Right hindlimb (tissue), 1 donor: ENCODE measurements at regions not wholly inside any gene's neighbourhood (a gene's known extent, or its start where the extent isn't known, plus 50 kb on each side); places are given as distances from the start of the nearest gene placed in this dataset.

Experiments used
- DNase-seq: peaks from one replicate; pipeline ENCODE4 v3.0.0-alpha.2; 2018

DNA sequence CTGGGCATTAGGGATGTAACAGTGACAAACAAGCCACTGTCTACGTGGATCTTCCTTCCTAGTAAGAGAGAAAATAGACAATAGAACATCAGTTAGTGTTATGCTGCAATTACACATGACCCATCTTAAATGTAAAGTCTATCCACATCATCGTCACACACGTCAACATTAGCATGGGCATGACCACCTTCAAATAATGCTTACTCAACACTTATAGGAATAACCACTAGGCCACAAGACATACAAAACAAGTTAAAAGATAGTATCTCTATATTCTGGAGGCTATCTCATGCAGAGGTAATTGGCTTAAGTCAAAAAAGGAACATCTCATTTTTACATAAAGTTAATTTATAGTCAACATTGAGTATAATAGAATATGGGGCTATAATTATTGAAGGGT, 156.5 kb downstream of the MOXD1 start:
- DNase-seq = no peak

DNA sequence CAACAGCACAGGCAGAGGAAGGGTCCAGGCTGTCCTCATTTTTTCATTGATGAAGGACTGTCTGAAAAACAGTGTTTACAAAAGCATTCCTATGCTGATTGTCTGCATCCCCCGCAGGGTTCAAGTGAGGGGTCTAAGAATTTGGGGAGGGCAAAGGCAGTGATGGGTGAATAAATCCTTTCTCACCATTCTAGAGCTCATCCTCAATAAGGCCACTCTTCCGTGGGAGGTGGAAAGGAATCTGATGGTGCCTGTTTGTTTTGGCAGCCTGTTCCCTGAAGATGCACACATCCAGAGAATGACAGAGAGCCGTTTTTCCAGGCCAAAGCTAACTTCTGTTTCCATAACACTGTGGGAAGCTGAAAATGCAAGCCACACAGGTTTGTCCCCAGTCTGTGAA, 164.5 kb downstream of the MOXD1 start:
- no peak for DNase-seq

DNA sequence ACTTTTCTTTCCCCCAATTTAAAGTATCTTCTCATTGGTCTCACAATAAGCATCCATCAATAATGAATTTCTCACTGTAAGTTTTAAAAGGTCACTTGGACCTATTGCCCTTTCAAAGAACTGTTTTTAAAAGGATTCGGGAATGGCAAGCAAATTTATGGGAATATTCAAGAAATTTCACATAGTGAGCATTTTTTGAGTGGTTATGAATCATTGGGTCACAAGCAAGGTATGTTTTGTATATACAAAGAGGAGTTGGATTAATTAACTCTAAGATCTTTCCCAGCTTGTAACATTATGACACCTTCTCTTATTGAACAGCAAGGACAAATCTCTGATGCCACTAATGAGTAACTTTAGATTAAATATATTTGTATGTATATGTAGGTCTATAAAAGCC, 165.0 kb downstream of the MOXD1 start:
- no peak for DNase-seq

DNA sequence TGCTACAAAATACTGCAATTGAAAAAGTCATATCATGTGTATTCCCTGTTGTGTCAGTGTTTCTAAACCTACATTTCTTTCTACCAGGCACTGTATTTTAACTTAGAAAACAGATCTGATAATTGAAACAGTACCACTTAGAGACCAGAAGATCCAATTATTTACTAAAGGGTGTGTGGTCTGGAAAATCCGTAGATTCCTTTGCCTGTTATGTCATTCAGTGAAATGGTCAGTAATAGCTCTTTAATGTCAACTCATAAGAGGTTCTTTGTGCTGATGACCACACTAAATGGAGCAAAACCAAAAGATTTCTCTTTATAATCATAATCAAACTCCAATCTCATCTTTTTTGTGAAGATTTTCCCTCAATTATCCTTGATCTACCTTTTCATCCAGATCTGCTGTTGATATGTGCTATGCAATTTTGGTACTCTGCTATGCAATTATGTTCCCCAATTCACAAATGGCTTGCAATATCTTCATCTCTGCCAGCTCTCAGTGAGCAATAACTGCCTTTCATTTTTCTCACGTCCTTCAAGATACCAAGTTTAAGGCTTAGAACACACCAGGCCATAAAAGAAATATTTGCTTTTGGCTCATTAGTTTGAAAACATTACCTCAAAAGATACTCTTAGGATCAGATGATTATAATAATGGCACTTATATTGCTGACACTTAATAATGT, 165.5 kb downstream of the MOXD1 start:
- no peak for DNase-seq

GRCh38 chr6:132234356-132234755, 166.9 kb downstream of the MOXD1 start:
- DNase-seq = no peak

- DNase-seq = no peak
Measured at GRCh38 chr6:132231121-132231884, 170.0 kb downstream of the MOXD1 start.

GRCh38 chr6:132228894-132229293, 172.4 kb downstream of the MOXD1 start:
- DNase-seq = no peak

GRCh38 chr6:132227904-132228303, 173.4 kb downstream of the MOXD1 start:
- no peak for DNase-seq

- no peak for DNase-seq
Measured at GRCh38 chr6:132224943-132225342, 176.3 kb downstream of the MOXD1 start.

DNA sequence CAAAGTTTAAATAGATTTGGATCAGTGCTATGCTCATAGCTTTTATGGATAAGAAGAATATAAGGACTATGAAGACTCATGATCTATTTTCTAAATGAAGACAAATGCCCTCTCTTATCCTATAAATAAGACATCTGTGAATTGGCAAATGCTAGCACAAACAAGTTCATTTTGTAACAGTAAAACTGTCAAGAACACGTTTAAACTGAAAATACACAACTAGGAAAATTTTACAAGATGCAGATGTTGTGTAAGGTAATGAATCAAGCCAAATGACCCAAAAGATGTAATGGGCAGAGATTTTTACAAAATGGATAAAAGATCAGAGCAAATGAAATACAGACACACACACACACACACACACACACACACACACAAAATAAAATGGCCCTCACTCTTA, 180.5 kb downstream of the MOXD1 start:
- DNase-seq = no peak

DNA sequence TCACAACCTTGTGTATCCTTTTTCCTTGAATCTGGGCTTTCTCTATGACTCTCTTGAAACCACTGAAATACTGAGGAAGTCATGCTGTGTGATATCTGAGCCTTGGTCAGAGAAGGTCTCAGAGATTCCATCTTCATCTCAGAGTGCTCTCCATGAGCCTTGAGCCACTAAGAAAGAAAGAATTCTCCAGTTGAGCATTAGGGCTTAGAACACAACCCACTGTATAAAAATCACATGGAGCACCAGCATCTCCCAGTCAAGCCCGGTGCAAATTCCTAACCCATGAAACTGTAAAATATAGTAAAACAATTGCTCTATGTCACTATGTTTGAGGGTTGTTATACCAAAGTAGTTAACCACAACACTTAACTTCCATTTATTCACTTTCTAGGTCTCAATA, 181.4 kb downstream of the MOXD1 start:
- DNase-seq = no peak

GRCh38 chr6:132218059-132218696, 183.1 kb downstream of the MOXD1 start:
- DNase-seq = no peak

DNA sequence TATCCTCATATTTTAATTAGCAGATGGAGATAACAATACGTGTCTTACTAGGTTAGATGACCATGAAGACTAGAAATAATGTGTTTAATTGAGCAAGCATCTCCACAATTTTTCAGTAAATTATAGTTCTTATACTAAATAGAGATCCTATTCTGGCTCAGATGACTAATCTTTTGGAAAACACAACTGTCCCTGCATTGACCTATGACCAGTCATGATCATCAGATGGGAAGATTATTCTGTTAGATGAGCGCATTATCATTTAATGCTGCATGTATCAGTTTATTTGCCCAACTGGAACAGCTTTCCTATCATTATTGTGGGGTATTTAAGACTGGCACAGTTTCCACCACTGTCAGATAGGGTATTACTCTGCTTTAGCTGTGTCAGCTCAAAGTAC, 185.5 kb downstream of the MOXD1 start:
- no peak for DNase-seq

- DNase-seq = no peak
Measured at GRCh38 chr6:132214716-132215115, 186.6 kb downstream of the MOXD1 start.

DNA sequence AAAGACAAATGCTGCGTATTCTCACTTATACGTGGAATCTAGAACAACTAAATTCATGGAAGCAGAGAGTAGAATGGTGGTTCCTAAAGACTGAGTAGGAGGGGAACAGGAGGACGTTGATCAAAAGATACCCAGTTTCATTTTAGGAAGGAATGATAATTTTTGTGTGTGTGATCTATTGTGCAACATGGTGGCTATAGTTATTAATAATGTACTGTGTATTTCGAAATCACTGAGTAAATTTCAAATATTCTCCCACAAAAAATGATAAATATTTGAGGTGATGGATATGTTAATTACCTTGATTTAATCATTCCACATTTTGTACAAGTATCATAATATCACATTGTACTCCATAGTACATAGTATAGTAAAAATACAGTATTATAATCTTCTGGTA, 187.5 kb downstream of the MOXD1 start:
- DNase-seq = no peak

DNA sequence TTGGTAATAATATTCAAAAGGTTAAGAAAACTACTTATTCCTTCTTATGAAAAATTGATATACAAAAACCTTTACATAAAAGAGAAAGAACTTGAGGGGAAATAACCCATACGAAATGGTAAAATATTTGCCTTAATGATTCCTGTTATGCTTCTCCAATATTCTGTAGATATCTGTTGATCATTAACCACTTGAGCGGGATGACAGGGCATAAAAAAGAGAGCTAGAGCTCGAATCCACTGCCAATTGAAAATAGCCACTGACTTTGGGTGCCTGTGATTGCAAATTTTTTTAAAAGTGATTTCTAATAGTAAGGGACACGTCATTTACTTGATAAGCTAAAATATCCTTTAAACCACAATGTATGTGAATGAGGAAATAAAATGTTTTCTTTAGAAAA, 188.1 kb downstream of the MOXD1 start:
- no peak for DNase-seq

DNA sequence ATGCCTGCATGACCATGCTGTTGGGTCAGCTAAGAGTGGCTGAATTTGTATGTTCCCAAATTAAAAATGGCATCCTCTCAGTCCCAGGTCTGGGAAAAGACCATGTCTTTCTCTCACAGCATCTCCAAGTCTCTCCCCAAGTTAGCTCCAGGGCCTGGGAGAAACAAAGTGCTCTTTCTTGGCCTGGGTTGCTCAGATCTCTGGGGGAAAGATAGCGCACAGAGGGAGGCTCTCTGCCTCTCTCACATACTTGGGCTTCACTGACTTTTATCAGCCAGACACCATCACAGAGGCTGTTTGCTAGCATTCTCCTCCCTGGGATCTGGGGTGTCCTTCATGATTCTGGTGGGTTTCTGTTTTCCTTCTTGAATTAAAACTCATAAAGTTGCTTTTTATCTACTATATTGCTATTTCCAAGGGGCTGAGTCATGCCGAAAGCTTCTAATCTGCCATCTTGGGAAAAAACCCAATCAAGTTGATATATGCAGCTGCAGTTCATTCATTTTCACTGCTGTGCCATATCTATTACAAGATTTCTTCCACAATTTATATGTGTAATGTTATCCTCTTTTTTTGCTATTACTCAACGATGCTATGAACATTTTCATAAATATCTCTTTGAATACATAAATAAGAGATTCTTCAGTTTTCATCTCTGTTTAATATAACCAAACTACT, 190.2 kb downstream of the MOXD1 start:
- DNase-seq = no peak

- no peak for DNase-seq
Measured at GRCh38 chr6:132209351-132209750, 191.9 kb downstream of the MOXD1 start.

DNA sequence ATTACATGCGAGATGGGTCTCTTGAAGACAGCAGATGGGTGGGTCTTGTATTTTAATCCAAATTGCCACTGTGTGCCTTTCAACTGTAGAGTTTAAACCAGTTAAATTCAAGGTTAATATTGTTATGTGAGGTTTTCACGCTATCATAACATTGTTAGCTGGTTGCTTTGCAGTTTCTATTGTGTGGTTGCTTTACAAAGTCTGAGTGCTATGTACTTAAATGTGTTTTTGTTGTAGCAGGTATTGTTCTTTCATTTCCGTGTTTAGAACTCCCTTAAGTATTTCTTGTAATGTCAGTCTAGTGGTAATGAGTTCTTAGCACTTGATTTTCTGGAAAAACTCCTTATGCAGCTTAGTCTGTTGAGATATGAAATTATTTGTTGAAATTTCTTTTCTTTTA, 193.3 kb downstream of the MOXD1 start:
- no peak for DNase-seq

DNA sequence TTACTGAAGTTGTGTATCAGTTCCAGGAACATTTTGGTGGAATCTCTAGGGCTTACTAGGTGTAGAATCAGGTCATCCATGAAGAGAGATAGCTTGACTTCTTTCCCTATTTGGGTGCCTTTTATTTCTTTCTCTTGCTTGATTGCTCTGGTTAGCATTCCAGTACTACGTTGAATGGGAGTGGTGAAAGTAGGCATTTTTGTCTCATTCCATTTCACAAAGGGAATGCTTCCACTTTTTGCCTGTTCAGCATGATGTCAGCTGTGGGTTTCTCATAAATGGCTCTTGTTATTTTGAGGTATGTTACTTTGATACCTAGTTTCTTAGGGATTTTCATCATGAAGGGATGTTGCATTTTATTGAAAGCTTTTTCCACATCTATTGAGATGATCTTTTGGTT, 195.3 kb downstream of the MOXD1 start:
- no peak for DNase-seq

- no peak for DNase-seq
Measured at GRCh38 chr6:132204591-132204990, 196.7 kb downstream of the MOXD1 start.

DNA sequence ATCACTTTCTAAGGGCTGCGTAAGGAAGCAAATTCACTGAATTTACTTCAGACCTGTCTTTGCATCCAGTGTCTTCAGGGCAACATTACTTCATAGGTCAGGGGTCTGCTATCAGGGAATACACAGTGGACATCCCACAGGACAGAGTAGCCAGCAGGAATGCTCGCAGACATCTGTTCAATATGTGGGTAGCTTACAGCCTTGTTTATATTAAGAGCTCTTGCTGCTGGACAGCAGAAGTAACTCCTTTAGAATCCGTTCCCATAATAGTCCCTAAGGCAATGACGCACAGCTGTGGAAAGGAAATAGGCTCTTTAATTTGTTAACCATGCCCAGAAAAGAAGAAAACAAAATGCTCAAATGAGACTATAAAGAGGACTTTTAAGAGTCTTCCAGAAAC, 198.7 kb downstream of the MOXD1 start:
- peak; percentile 83 for DNase-seq

GRCh38 chr6:132199343-132199742, 201.9 kb downstream of the MOXD1 start:
- no peak for DNase-seq

GRCh38 chr6:132198896-132199295, 202.4 kb downstream of the MOXD1 start:
- no peak for DNase-seq
